Dermis microvascular lymphatic vessel endothelial cell (primary cell): ENCODE measurements at regions not wholly inside any gene's neighbourhood (a gene's known extent, or its start where the extent isn't known, plus 50 kb on each side); places are given as distances from the start of the nearest gene placed in this dataset.

Source experiments
- DNase-seq, 2 donors: peaks; one replicate each; pipeline versions ENCODE4 v3.0.0 to v3.0.0-alpha.2; 2010; ENCODE audit warnings: low read depth in 2 of 2

- no peak for DNase-seq
These were observed 879.7 kb downstream of the GALC start for GRCh38 chr14:87113286-87113685.

GRCh38 chr14:87111741-87112140 is 881.2 kb downstream of the GALC start:
- no peak for DNase-seq

- DNase-seq = no peak
These were observed 881.9 kb downstream of the GALC start for GRCh38 chr14:87111126-87111525.

- DNase-seq = no peak
These were observed 883.7 kb downstream of the GALC start for GRCh38 chr14:87109271-87109670.

- DNase-seq = no peak
These were observed 884.3 kb downstream of the GALC start for GRCh38 chr14:87108726-87109125.

- DNase-seq = no peak
These were observed 890.1 kb downstream of the GALC start for GRCh38 chr14:87102811-87103378.

- no peak for DNase-seq
These were observed 896.0 kb downstream of the GALC start for GRCh38 chr14:87097015-87097414.

GRCh38 chr14:87094913-87095312 is 898.1 kb downstream of the GALC start:
- no peak for DNase-seq

GRCh38 chr14:87088588-87088987 is 904.4 kb downstream of the GALC start:
- DNase-seq = no peak

- DNase-seq = no peak
These were observed 905.1 kb downstream of the GALC start for GRCh38 chr14:87087881-87088280.

- no peak for DNase-seq
These were observed 908.1 kb downstream of the GALC start for GRCh38 chr14:87084908-87085307.

- DNase-seq = no peak
These were observed 910.1 kb downstream of the GALC start for GRCh38 chr14:87082917-87083316.

GRCh38 chr14:87081004-87081403 is 912.0 kb downstream of the GALC start:
- DNase-seq = no peak

- DNase-seq = no peak
These were observed 912.8 kb downstream of the GALC start for GRCh38 chr14:87080146-87080545.

- no peak for DNase-seq
These were observed 913.6 kb downstream of the GALC start for GRCh38 chr14:87079416-87079815.

GRCh38 chr14:87076922-87077321 is 916.1 kb downstream of the GALC start:
- DNase-seq = no peak

- no peak for DNase-seq
These were observed 916.8 kb downstream of the GALC start for GRCh38 chr14:87076146-87076545.

- no peak for DNase-seq
These were observed 919.0 kb downstream of the GALC start for GRCh38 chr14:87073880-87074570.

- DNase-seq = no peak
These were observed 925.4 kb downstream of the GALC start for GRCh38 chr14:87067591-87067990.

- no peak for DNase-seq
These were observed 925.9 kb downstream of the GALC start for GRCh38 chr14:87067061-87067460.

- DNase-seq = no peak
These were observed 926.7 kb downstream of the GALC start for GRCh38 chr14:87066221-87066817.

GRCh38 chr14:87065366-87065765 is 927.6 kb downstream of the GALC start:
- DNase-seq = no peak

GRCh38 chr14:87063181-87063580 is 929.8 kb downstream of the GALC start:
- no peak for DNase-seq
